Brain microvascular endothelial cell (primary cell): ENCODE measurements at regions not wholly inside any gene's neighbourhood (a gene's known extent, or its start where the extent isn't known, plus 50 kb on each side); places are given as distances from the start of the nearest gene placed in this dataset.

ENCODE experiments used
- DNase-seq: peaks from one replicate; pipeline ENCODE4 v3.0.0-alpha.2; 2020
- H3K27ac ChIP-seq: fragments of 250-450 bp; sonication (Bioruptor Pico); 2 replicates; pipeline ENCODE4 v1.5.1; 2020; ENCODE audit warnings: mild to moderate bottlenecking, moderate library complexity
- H3K27me3 ChIP-seq: fragments of 250-450 bp; sonication (Bioruptor Pico); replicated peaks from 2 replicates; pipeline ENCODE4 v1.5.1; 2020; ENCODE audit warnings: mild to moderate bottlenecking
- H3K36me3 ChIP-seq: fragments of 250-450 bp; sonication (Bioruptor Pico); replicated peaks from 2 replicates; pipeline ENCODE4 v1.5.1; 2020; ENCODE audit warnings: mild to moderate bottlenecking
- H3K4me3 ChIP-seq: 2 replicates; pipeline ENCODE4 v1.5.1; 2011; ENCODE audit warnings: low read depth, mild to moderate bottlenecking, control low read depth, low read length, moderate library complexity
- CTCF ChIP-seq: IDR thresholded peaks from 2 replicates; pipeline ENCODE4 v1.5.1; 2011; ENCODE audit warnings: low read depth, mild to moderate bottlenecking, moderate library complexity, low read length, control low read depth, inconsistent platforms; ENCODE audit errors: missing control alignments
- in situ Hi-C: cut with HindIII; loops from 2 replicates; pipeline ENCODE4 v1.10.0; 2017; ENCODE audit warnings: low sequenced_read_pairs, low pct_ligation_motif_present

- TF ChIP-seq CTCF, result no peak
- in situ Hi-C loops, result no loop called here
Observed at GRCh38 chr2:156145976-156146375, 186.5 kb downstream of the NR4A2 start.

GRCh38 chr2:156145469-156145868 lies 187.1 kb downstream of the NR4A2 start:
- no peak for TF ChIP-seq CTCF
- no peak overlapping the region for H3K4me3 ChIP-seq
- no peak overlapping the region for H3K27ac ChIP-seq
- no peaks in the 10 kb centered on the region for H3K27me3 ChIP-seq
- in situ Hi-C loops, result no loop called here
- no peaks in the 10 kb centered on the region for H3K36me3 ChIP-seq
- no peak for DNase-seq

More at GRCh38 chr2:156145976-156146375, 186.5 kb downstream of the NR4A2 start:
- Histone ChIP-seq H3K4me3 (no peak overlapping the region), H3K27me3 (no peaks in the 10 kb centered on the region), H3K36me3 (no peaks in the 10 kb centered on the region), H3K27ac (no peak overlapping the region)
- no peak for DNase-seq

- in situ Hi-C loops, result no loop called here
- no peak for TF ChIP-seq CTCF
- DNase-seq, result no peak
- no peak overlapping the region for H3K27ac ChIP-seq
- H3K27me3 ChIP-seq, result no peaks in the 10 kb centered on the region
- H3K36me3 ChIP-seq, result no peaks in the 10 kb centered on the region
- H3K4me3 ChIP-seq, result no peak overlapping the region
Observed at GRCh38 chr2:156136566-156136965, 196.0 kb downstream of the NR4A2 start.

- Histone ChIP-seq H3K27ac (no peak overlapping the region), H3K36me3 (no peaks in the 10 kb centered on the region), H3K27me3 (no peaks in the 10 kb centered on the region), H3K4me3 (no peak overlapping the region)
- no peak for DNase-seq
- TF ChIP-seq CTCF, result no peak
- in situ Hi-C loops, result no loop called here
Observed at GRCh38 chr2:156134887-156135286, 197.6 kb downstream of the NR4A2 start.

- Histone ChIP-seq H3K27me3 (no peaks in the 10 kb centered on the region), H3K4me3 (no peak overlapping the region), H3K27ac (no peak overlapping the region), H3K36me3 (no peaks in the 10 kb centered on the region)
- in situ Hi-C loops, result no loop called here
- DNase-seq, result no peak
- TF ChIP-seq CTCF, result no peak
Observed at GRCh38 chr2:156132941-156133340, 199.6 kb downstream of the NR4A2 start.

- no peak for TF ChIP-seq CTCF
- Histone ChIP-seq H3K27ac (no peak overlapping the region), H3K4me3 (no peak overlapping the region), H3K27me3 (no peaks in the 10 kb centered on the region), H3K36me3 (no peaks in the 10 kb centered on the region)
- in situ Hi-C loops, result no loop called here
- no peak for DNase-seq
Observed at GRCh38 chr2:156132130-156132529, 200.4 kb downstream of the NR4A2 start.
